H1 (cell line): ENCODE measurements at regions not wholly inside any gene's neighbourhood (a gene's known extent, or its start where the extent isn't known, plus 50 kb on each side); places are given as distances from the start of the nearest gene placed in this dataset.

Experiments used
- CTCF ChIA-PET: fragments of 300-600 bp; sonication (Branson Sonifier 250); formaldehyde crosslinking; loops from one replicate; lab custom pipeline; 2021; ENCODE audit not compliant: partially characterized antibody; lab: Charles Lee
- POLR2A ChIA-PET: fragments of 300-600 bp; sonication (Branson Sonifier 250); formaldehyde crosslinking; loops from one replicate; lab custom pipeline; 2021; ENCODE audit warnings: inconsistent platforms; ENCODE audit not compliant: partially characterized antibody; lab: Charles Lee
- DNase-seq, 2 experiments: peaks; one replicate each; pipeline versions ENCODE4 v3.0.0 to v3.0.0-alpha.2; 2010 to 2022; ENCODE audit warnings: low spot score in 2 of 2, low read depth in 1 of 2, mixed read lengths in 1 of 2
- FAIRE-seq: peaks from 2 replicates; lab custom pipeline; 2011; peaks lifted over from hg19 to GRCh38; lab: Jason Lieb, UNC
- H2AFZ ChIP-seq: 2 replicates; pipeline ENCODE4 v1.8.1; 2012; ENCODE audit warnings: low read length, inconsistent platforms
- H2AK5ac ChIP-seq: 2 replicates; pipeline ENCODE4 v1.6.1; 2013; ENCODE audit warnings: low read depth, low read length
- H2BK120ac ChIP-seq: replicated peaks from 2 replicates; pipeline ENCODE3; 2013; ENCODE audit warnings: low read depth, low read length, inconsistent platforms
- H2BK12ac ChIP-seq: 2 replicates; pipeline ENCODE4 v1.6.1; 2013; ENCODE audit warnings: low read depth, low read length
- H2BK15ac ChIP-seq: 2 replicates; pipeline ENCODE4 v1.6.1; 2013; ENCODE audit warnings: low read length
- H2BK20ac ChIP-seq: 2 replicates; pipeline ENCODE4 v1.6.1; 2013; ENCODE audit warnings: low read length
- H2BK5ac ChIP-seq: 2 replicates; pipeline ENCODE4 v1.6.1; 2013; ENCODE audit warnings: low read depth, low read length
- H3K14ac ChIP-seq: 2 replicates; pipeline ENCODE4 v1.6.1; 2013; ENCODE audit warnings: inconsistent platforms; ENCODE audit not compliant: insufficient read length
- H3K18ac ChIP-seq: 2 replicates; pipeline ENCODE4 v1.6.1; 2013; ENCODE audit warnings: low read length; ENCODE audit errors: extremely low read depth
- H3K23ac ChIP-seq: 2 replicates; pipeline ENCODE4 v1.6.1; 2013; ENCODE audit warnings: inconsistent platforms; ENCODE audit not compliant: insufficient read length
- H3K23me2 ChIP-seq: 2 replicates; pipeline ENCODE4 v1.6.1; 2013; ENCODE audit warnings: low read depth, low read length
- H3K27ac ChIP-seq: 2 replicates; pipeline ENCODE4 v1.6.1; 2011; ENCODE audit warnings: low read depth, low read length, inconsistent platforms
- H3K27me3 ChIP-seq, 4 experiments: replicated peaks in 1 of 4; 1 replicate in 1 of 4; 2 replicates in 3 of 4; pipeline versions ENCODE4 v1.6.1 to v1.8.1; 2011 to 2013; ENCODE audit warnings: low read length in 3 of 4, mild to moderate bottlenecking in 3 of 4, inconsistent platforms in 2 of 4, mixed read lengths in 2 of 4, moderate library complexity in 1 of 4; ENCODE audit not compliant: control insufficient read depth in 3 of 4, insufficient read depth in 3 of 4; ENCODE audit errors: extremely low read depth in 1 of 4
- H3K36me3 ChIP-seq, 4 experiments: 2 replicates each; pipeline versions ENCODE4 v1.6.1 to v1.8.1; 2011 to 2013; ENCODE audit warnings: mild to moderate bottlenecking in 4 of 4, low read length in 3 of 4, moderate library complexity in 2 of 4, control low read depth in 1 of 4, inconsistent platforms in 1 of 4; ENCODE audit not compliant: insufficient read depth in 4 of 4, control insufficient read depth in 2 of 4
- H3K4ac ChIP-seq: replicated peaks from 2 replicates; pipeline ENCODE3; 2013; ENCODE audit warnings: low read length, low read depth, mixed read lengths, inconsistent platforms; ENCODE audit not compliant: insufficient read length
- H3K4me1 ChIP-seq, 4 experiments: replicated peaks in 1 of 4; 1 replicate in 1 of 4; 2 replicates in 3 of 4; pipeline versions ENCODE4 v1.6.1 to v1.8.1; 2011 to 2013; ENCODE audit warnings: low read length in 3 of 4, inconsistent platforms in 2 of 4, mixed read lengths in 1 of 4; ENCODE audit not compliant: insufficient read depth in 4 of 4, control insufficient read depth in 3 of 4
- H3K4me2 ChIP-seq, 2 experiments: 2 replicates each; pipeline versions ENCODE4 v1.6.1 to v1.8.1; 2011 to 2013; ENCODE audit warnings: low read depth in 2 of 2, low read length in 2 of 2, control low read depth in 1 of 2, inconsistent platforms in 1 of 2, mild to moderate bottlenecking in 1 of 2; ENCODE audit not compliant: insufficient read depth in 1 of 2
- H3K4me3 ChIP-seq, 4 experiments: fragments of 200-600, 300-600 bp in 1 of 4; sonication (generic), shearing (Covaris generic), sonication (Bioruptor Twin) in 1 of 4; 2 replicates each; pipeline versions ENCODE4 v1.5.1 to v1.8.1; 2011 to 2016; ENCODE audit warnings: low read length in 4 of 4, low read depth in 3 of 4, control low read depth in 2 of 4, inconsistent platforms in 2 of 4, mild to moderate bottlenecking in 2 of 4, mixed read lengths in 1 of 4, moderate library complexity in 1 of 4; ENCODE audit not compliant: insufficient read depth in 2 of 4; ENCODE audit errors: extremely low read depth in 1 of 4
- H3K56ac ChIP-seq: replicated peaks from 2 replicates; pipeline ENCODE3; 2013; ENCODE audit warnings: low read depth, mild to moderate bottlenecking, mixed read lengths, low read length, inconsistent platforms; ENCODE audit not compliant: insufficient read length
- H3K79me1 ChIP-seq: 2 replicates; pipeline ENCODE4 v1.6.1; 2013; ENCODE audit warnings: low read depth, low read length, control low read depth
- H3K79me2 ChIP-seq, 2 experiments: 2 replicates each; pipeline versions ENCODE4 v1.6.1 to v1.8.1; 2012 to 2013; ENCODE audit warnings: low read length in 2 of 2, mild to moderate bottlenecking in 2 of 2, inconsistent platforms in 1 of 2; ENCODE audit not compliant: insufficient read depth in 2 of 2, control insufficient read depth in 1 of 2
- H3K9ac ChIP-seq, 4 experiments: replicated peaks in 1 of 4; 1 replicate in 1 of 4; 2 replicates in 3 of 4; pipeline versions ENCODE4 v1.6.1 to v1.8.1; 2011 to 2013; ENCODE audit warnings: low read depth in 3 of 4, low read length in 3 of 4, control low read depth in 2 of 4, mild to moderate bottlenecking in 2 of 4, moderate library complexity in 2 of 4, inconsistent platforms in 1 of 4; ENCODE audit errors: extremely low read depth in 1 of 4
- H3K9me3 ChIP-seq, 2 experiments: 2 replicates each; pipeline versions ENCODE4 v1.6.1 to v1.8.1; 2012 to 2013; ENCODE audit warnings: mild to moderate bottlenecking in 2 of 2, moderate library complexity in 2 of 2, control low read depth in 1 of 2, inconsistent platforms in 1 of 2, low read depth in 1 of 2, low read length in 1 of 2, mixed read lengths in 1 of 2; ENCODE audit not compliant: insufficient read depth in 2 of 2
- H4K20me1 ChIP-seq, 2 experiments: replicated peaks in 1 of 2; 2 replicates each; pipeline versions ENCODE3 to v1.8.1; 2011 to 2013; ENCODE audit warnings: inconsistent platforms in 2 of 2, low read length in 2 of 2, mild to moderate bottlenecking in 1 of 2; ENCODE audit not compliant: insufficient read depth in 2 of 2, control insufficient read depth in 1 of 2
- H4K5ac ChIP-seq: 2 replicates; pipeline ENCODE4 v1.6.1; 2013; ENCODE audit warnings: low read length, low read depth, mixed read lengths, inconsistent platforms; ENCODE audit not compliant: insufficient read length
- H4K8ac ChIP-seq: 2 replicates; pipeline ENCODE4 v1.8.0; 2013; ENCODE audit warnings: mild to moderate bottlenecking, moderate library complexity, low read length, inconsistent platforms; ENCODE audit not compliant: insufficient read depth; ENCODE audit errors: extremely low read depth
- H4K91ac ChIP-seq: replicated peaks from 2 replicates; pipeline ENCODE3; 2013; ENCODE audit warnings: low read length, mixed read lengths, inconsistent platforms; ENCODE audit not compliant: insufficient read length
- ATF3 ChIP-seq: IDR thresholded peaks from 2 replicates; pipeline ENCODE4 v1.6.1; 2011; ENCODE audit warnings: low read depth, mild to moderate bottlenecking, low read length; ENCODE audit not compliant: insufficient read depth
- BCL11A ChIP-seq, 2 experiments: IDR thresholded peaks; one replicate each; pipeline ENCODE4 v1.6.1; 2011; ENCODE audit warnings: low read depth in 2 of 2, low read length in 2 of 2, mild to moderate bottlenecking in 2 of 2
- BRCA1 ChIP-seq: IDR thresholded peaks from 2 replicates; pipeline ENCODE4 v1.6.1; 2012; ENCODE audit warnings: low read depth, low read length, improper control_type of control experiment
- CHD2 ChIP-seq: IDR thresholded peaks from 2 replicates; pipeline ENCODE4 v1.6.1; 2012; ENCODE audit warnings: low read length, improper control_type of control experiment
- EZH2 ChIP-seq: fragments of 200-600 bp; sonication (generic); IDR thresholded peaks from 2 replicates; pipeline ENCODE4 v1.7.1; 2012; ENCODE audit warnings: low read depth, mild to moderate bottlenecking, moderate library complexity, low read length, inconsistent platforms; ENCODE audit not compliant: severe bottlenecking
- SIN3A ChIP-seq, 2 experiments: IDR thresholded peaks in 1 of 2; conservative IDR thresholded peaks in 1 of 2; 2 replicates each; pipeline ENCODE4 v1.6.1; 2011 to 2012; ENCODE audit warnings: low read length in 2 of 2, improper control_type of control experiment in 1 of 2, low read depth in 1 of 2, mild to moderate bottlenecking in 1 of 2
- TAF1 ChIP-seq: IDR thresholded peaks from 2 replicates; pipeline ENCODE4 v1.6.1; 2011; ENCODE audit warnings: mild to moderate bottlenecking, low read depth, low read length
- ZNF274 ChIP-seq: IDR thresholded peaks from 2 replicates; pipeline ENCODE4 v1.7.0; 2012; ENCODE audit warnings: low read length, borderline replicate concordance; ENCODE audit errors: extremely low read depth
- WGBS, 2 experiments: shearing (Covaris generic) in 1 of 2; methylation state at CpG; one replicate each; pipeline versions ENCODE4 v1.1.6 to v1.1.7; 2013 to 2015; ENCODE audit warnings: low lambda C conversion rate in 2 of 2, mixed read lengths in 2 of 2, inconsistent platforms in 1 of 2, low coverage in 1 of 2, missing lambda C conversion rate in 1 of 2; ENCODE audit not compliant: insufficient replicate concordance in 2 of 2, insufficient coverage in 1 of 2, insufficient read length in 1 of 2; ENCODE audit errors: extremely low coverage in 1 of 2, missing lambda C conversion rate in 1 of 2; 5-methylcytosine and 5-hydroxymethylcytosine counted together

DNA sequence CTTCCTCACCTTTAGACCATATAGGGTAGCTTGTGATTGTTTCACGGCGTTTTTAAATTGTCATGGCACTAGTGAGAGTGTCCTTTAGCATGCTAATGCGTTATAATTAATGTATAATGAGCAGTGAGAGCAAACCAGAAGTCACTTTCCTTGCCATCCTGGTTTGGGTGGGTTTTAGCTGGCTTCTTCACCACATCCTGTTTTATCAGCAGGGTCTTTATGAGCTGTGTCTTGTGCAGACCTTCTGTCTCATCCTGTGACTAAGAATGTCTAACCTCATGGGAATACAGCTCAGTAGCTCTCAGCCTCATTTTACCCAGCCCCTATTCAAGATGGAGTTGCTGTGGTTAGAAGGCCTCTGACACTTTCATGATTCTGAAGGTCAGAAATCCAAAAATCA is 370.9 kb upstream of the RBFOX1 start:
- H2BK20ac ChIP-seq, result no peak overlapping the region
- DNase-seq, result no peak
- no peak overlapping the region for H3K56ac ChIP-seq
- no peak overlapping the region for H3K4me2 ChIP-seq
- H4K91ac ChIP-seq, result no peak overlapping the region
- no peaks in the 10 kb centered on the region for H3K36me3 ChIP-seq
- H4K8ac ChIP-seq, result no peak overlapping the region
- no peak overlapping the region for H3K9ac ChIP-seq
- H2AK5ac ChIP-seq, result no peak overlapping the region
- H3K27ac ChIP-seq, result no peak overlapping the region
- no peak overlapping the region for H2BK120ac ChIP-seq
- no peak overlapping the region for H2BK15ac ChIP-seq
- no peak for FAIRE-seq
- H3K23ac ChIP-seq, result no peak overlapping the region
- H3K4me3 ChIP-seq, result no peak overlapping the region
- H4K5ac ChIP-seq, result no peak overlapping the region
- no peak overlapping the region for H2BK12ac ChIP-seq
- TF ChIP-seq SIN3A (conservative IDR thresholded peaks at IDR 0.05 in 1 of 2, IDR thresholded peaks at IDR 0.05 in 1 of 2; ENCODE audit: low read depth in 1 of 2, low read length in 2 of 2), result no peak
- no peak for TF ChIP-seq BCL11A (IDR thresholded peaks at IDR 0.05; ENCODE audit: low read depth in 2 of 2, low read length in 2 of 2)
- TF ChIP-seq BRCA1, result no peak
- TF ChIP-seq TAF1, result no peak
- TF ChIP-seq ZNF274, result no peak
- TF ChIP-seq CHD2, result no peak
- no peak for TF ChIP-seq ATF3
- TF ChIP-seq EZH2, result no peak
- no peaks in the 10 kb centered on the region for H3K79me2 ChIP-seq
- 59% methylated on average over 3 of the region's 3 CpGs; no CpG with 5 or more reads in 1 of the 2 experiments for WGBS, 2 experiments
- peaks cover under 1% of the 10 kb centered on the region; the same call in 1 of the 2 replicates for H3K23me2 ChIP-seq
- H2AFZ ChIP-seq, result no peak overlapping the region
- H3K4me1 ChIP-seq, result peaks cover 0 to 2% (median 0%) of the 10 kb centered on the region in 4 experiments; a peak in 1 of 7 replicates
- H3K18ac ChIP-seq, result no peak overlapping the region
- H2BK5ac ChIP-seq, result no peak overlapping the region
- no peak overlapping the region for H3K4ac ChIP-seq
- H3K14ac ChIP-seq, result no peak overlapping the region
- POLR2A ChIA-PET, result interaction anchor here (0.6 kb wide), 1 partner anchor 58 kb away, joined by 3 read pairs; no protein-coding TSS in a partner anchor
- H3K27me3 ChIP-seq, result no peaks in the 10 kb centered on the region
- CTCF ChIA-PET, result interaction anchor here (0.6 to 1.6 kb wide), 4 partner anchors 8 to 318 kb away, joined by 3 to 4 read pairs (median 4); no protein-coding TSS in a partner anchor
- no peaks in the 10 kb centered on the region for H3K9me3 ChIP-seq
- no peaks in the 10 kb centered on the region for H3K79me1 ChIP-seq
- H4K20me1 ChIP-seq, result no peaks in the 10 kb centered on the region
